ENCODE measurements at regions not wholly inside any gene's neighbourhood (a gene's known extent, or its start where the extent isn't known, plus 50 kb on each side); places are given as distances from the start of the nearest gene placed in this dataset.
"Not testable (repeated sequence)": the region's sequence is repeated elsewhere in the genome, so short reads cannot be mapped to it uniquely, and the experiment has no call there.

- no peak overlapping the region for H3K9ac ChIP-seq (ENCODE audit: low read length in 2 of 2)
- H3K9me3 ChIP-seq (ENCODE audit: control insufficient read depth in 2 of 2, low read length in 2 of 2): no peaks in the 10 kb centered on the region
- H3K27me3 ChIP-seq (ENCODE audit: control insufficient read depth in 1 of 2, insufficient read depth in 2 of 2, low read length in 2 of 2): no peaks in the 10 kb centered on the region
- H3K27ac ChIP-seq (ENCODE audit: low read length): no peak overlapping the region
- no peaks in the 10 kb centered on the region for H3K4me1 ChIP-seq (ENCODE audit: control insufficient read depth, insufficient read depth, low read length)
- no peak overlapping the region for H3K4me3 ChIP-seq (ENCODE audit: low read length in 2 of 2)
- no peaks in the 10 kb centered on the region for H3K36me3 ChIP-seq (ENCODE audit: control insufficient read depth in 2 of 2, insufficient read depth in 2 of 2, low read length in 2 of 2)
Measured at GRCh38 chr6:66128243-66128642, 421.2 kb upstream of the EYS start.

GRCh38 chr6:66127061-66127460 is 420.0 kb upstream of the EYS start:
- Histone ChIP-seq H3K4me1 (ENCODE audit: control insufficient read depth, insufficient read depth, low read length) (no peaks in the 10 kb centered on the region), H3K36me3 (ENCODE audit: control insufficient read depth in 2 of 2, insufficient read depth in 2 of 2, low read length in 2 of 2) (no peaks in the 10 kb centered on the region), H3K27me3 (ENCODE audit: control insufficient read depth in 1 of 2, insufficient read depth in 2 of 2, low read length in 2 of 2) (no peaks in the 10 kb centered on the region), H3K9ac (ENCODE audit: low read length in 2 of 2) (no peak overlapping the region), H3K4me3 (ENCODE audit: low read length in 2 of 2) (no peak overlapping the region), H3K27ac (ENCODE audit: low read length) (no peak overlapping the region), H3K9me3 (ENCODE audit: control insufficient read depth in 2 of 2, low read length in 2 of 2) (no peaks in the 10 kb centered on the region)

DNA sequence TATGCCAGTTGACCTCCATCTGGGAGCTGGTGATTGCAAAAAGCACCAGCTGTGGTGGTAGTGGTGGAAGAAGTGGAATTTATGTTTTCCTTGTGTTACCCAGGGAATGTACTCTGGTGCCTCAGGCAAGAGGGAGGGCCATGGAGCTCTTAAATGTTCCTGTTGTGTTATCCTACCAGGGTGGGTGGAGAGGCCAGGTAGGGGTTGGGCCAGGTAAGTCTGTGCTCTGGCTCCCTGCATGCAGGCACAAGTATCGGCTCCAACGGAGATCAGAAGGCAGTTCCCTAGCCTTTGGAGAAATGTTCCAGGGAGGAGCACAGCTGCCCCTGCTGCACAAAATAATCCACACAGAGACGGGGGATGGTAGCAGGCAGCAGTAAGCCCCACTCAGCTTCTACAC is 419.3 kb upstream of the EYS start:
- Histone ChIP-seq H3K9ac (ENCODE audit: low read length in 2 of 2) (no peak overlapping the region), H3K27me3 (ENCODE audit: control insufficient read depth in 1 of 2, insufficient read depth in 2 of 2, low read length in 2 of 2) (no peaks in the 10 kb centered on the region), H3K4me1 (ENCODE audit: control insufficient read depth, insufficient read depth, low read length) (no peaks in the 10 kb centered on the region), H3K4me3 (ENCODE audit: low read length in 2 of 2) (no peak overlapping the region), H3K27ac (ENCODE audit: low read length) (no peak overlapping the region), H3K36me3 (ENCODE audit: control insufficient read depth in 2 of 2, insufficient read depth in 2 of 2, low read length in 2 of 2) (no peaks in the 10 kb centered on the region), H3K9me3 (ENCODE audit: control insufficient read depth in 2 of 2, low read length in 2 of 2) (no peaks in the 10 kb centered on the region)

DNA sequence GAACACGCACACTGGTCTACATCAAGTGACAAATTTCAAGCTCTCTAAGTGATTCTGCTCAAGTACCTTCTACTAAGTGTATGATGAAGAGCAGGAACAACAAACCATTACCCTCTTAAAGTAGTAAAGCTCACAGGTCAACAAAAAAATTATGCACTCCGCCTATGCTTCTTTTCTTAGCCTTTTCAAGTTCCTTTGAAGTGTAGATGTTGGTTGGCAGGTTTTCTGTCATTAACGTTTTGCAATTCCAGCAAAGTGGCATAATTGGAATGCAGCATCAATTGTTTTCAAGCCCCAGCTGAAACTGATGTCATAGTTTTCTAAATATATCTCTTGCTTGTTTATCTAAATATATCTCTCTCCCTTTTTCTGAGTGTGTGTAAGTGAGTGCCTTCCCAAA is 396.9 kb upstream of the EYS start:
- Histone ChIP-seq H3K4me3 (ENCODE audit: low read length in 2 of 2) (no peak overlapping the region), H3K4me1 (ENCODE audit: control insufficient read depth, insufficient read depth, low read length) (no peaks in the 10 kb centered on the region), H3K9ac (ENCODE audit: low read length in 2 of 2) (no peak overlapping the region), H3K9me3 (ENCODE audit: control insufficient read depth in 2 of 2, low read length in 2 of 2) (peaks cover 0 to 3% of the 10 kb centered on the region in 2 donors), H3K27me3 (ENCODE audit: control insufficient read depth in 1 of 2, insufficient read depth in 2 of 2, low read length in 2 of 2) (no peaks in the 10 kb centered on the region), H3K27ac (ENCODE audit: low read length) (no peak overlapping the region), H3K36me3 (ENCODE audit: control insufficient read depth in 2 of 2, insufficient read depth in 2 of 2, low read length in 2 of 2) (no peaks in the 10 kb centered on the region)

DNA sequence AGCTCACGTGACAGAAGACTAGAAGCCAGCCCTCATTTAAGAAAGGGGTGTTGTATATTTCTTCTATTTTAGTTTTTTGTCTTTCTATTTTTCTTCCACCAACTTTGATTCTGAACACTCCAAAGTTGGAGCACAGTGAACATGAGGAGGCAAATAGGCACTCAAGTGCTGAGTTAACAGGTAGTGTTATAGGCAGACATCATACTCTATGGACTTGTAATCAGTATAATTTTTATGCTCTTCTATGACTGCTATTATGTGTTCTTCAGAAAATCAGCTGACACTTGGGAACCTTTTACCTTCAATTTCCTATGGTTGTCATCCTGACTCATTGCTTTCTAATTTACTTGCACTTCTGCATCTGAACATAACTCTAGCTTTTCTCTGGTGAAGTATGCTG is 396.3 kb upstream of the EYS start:
- no peak overlapping the region for H3K27ac ChIP-seq (ENCODE audit: low read length)
- no peaks in the 10 kb centered on the region for H3K4me1 ChIP-seq (ENCODE audit: control insufficient read depth, insufficient read depth, low read length)
- H3K9ac ChIP-seq (ENCODE audit: low read length in 2 of 2): no peak overlapping the region
- no peaks in the 10 kb centered on the region for H3K36me3 ChIP-seq (ENCODE audit: control insufficient read depth in 2 of 2, insufficient read depth in 2 of 2, low read length in 2 of 2)
- peaks cover 0 to 3% of the 10 kb centered on the region in 2 donors for H3K9me3 ChIP-seq (ENCODE audit: control insufficient read depth in 2 of 2, low read length in 2 of 2)
- H3K27me3 ChIP-seq (ENCODE audit: control insufficient read depth in 1 of 2, insufficient read depth in 2 of 2, low read length in 2 of 2): no peaks in the 10 kb centered on the region
- no peak overlapping the region for H3K4me3 ChIP-seq (ENCODE audit: low read length in 2 of 2)

DNA sequence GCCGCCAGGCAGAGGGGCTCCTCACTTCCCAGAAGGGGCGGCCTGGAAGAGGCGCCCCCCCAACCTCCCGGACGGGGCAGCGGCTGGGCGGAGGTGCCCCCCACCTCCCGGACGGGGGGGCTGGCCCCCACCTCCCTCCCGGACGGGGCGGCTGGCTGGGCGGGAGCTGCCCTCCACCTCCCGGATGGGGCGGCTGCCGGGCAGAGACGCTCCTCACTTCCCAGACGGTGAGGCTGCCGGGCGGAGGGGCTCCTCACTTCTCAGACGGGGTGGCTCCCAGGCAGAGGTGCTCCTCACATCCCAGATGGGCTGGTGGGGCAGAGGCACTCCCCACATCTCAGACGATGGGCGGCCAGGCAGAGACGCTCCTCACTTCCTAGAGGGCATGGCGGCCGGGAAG is 389.7 kb upstream of the EYS start:
- no peak overlapping the region for H3K27ac ChIP-seq (ENCODE audit: low read length)
- H3K9ac ChIP-seq (ENCODE audit: low read length in 2 of 2): no peak overlapping the region
- H3K36me3 ChIP-seq (ENCODE audit: control insufficient read depth in 2 of 2, insufficient read depth in 2 of 2, low read length in 2 of 2): no peaks in the 10 kb centered on the region
- H3K27me3 ChIP-seq (ENCODE audit: control insufficient read depth in 1 of 2, insufficient read depth in 2 of 2, low read length in 2 of 2): no peaks in the 10 kb centered on the region
- no peaks in the 10 kb centered on the region for H3K9me3 ChIP-seq (ENCODE audit: control insufficient read depth in 2 of 2, low read length in 2 of 2)
- H3K4me3 ChIP-seq (ENCODE audit: low read length in 2 of 2): no peak overlapping the region
- no peaks in the 10 kb centered on the region for H3K4me1 ChIP-seq (ENCODE audit: control insufficient read depth, insufficient read depth, low read length)

GRCh38 chr6:66094615-66095014 is 387.6 kb upstream of the EYS start:
- Histone ChIP-seq H3K4me3 (ENCODE audit: low read length in 2 of 2) (no peak overlapping the region), H3K27me3 (ENCODE audit: control insufficient read depth in 1 of 2, insufficient read depth in 2 of 2, low read length in 2 of 2) (no peaks in the 10 kb centered on the region), H3K9me3 (ENCODE audit: control insufficient read depth in 2 of 2, low read length in 2 of 2) (no peaks in the 10 kb centered on the region), H3K9ac (ENCODE audit: low read length in 2 of 2) (no peak overlapping the region), H3K36me3 (ENCODE audit: control insufficient read depth in 2 of 2, insufficient read depth in 2 of 2, low read length in 2 of 2) (no peaks in the 10 kb centered on the region), H3K27ac (ENCODE audit: low read length) (no peak overlapping the region), H3K4me1 (ENCODE audit: control insufficient read depth, insufficient read depth, low read length) (no peaks in the 10 kb centered on the region)

DNA sequence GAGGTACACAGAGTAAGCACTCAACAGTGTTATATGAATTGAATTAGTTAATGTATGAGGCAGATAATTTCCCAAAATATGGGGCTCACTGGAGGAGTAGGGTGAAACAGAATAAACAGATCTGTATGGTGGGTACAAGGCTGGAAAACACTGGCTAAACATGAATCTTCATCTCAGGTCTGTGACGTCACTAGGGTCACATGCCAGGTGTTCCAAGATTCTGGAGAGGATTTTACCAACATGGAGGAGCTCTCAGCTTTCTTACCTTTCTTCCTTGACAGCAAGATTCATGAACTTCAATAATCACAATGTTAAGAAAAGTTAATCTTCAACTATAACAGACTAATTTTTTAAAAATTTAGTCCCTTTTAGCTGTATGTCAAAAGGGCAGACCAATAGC is 385.3 kb upstream of the EYS start:
- not testable (repeated sequence) for H3K36me3 ChIP-seq (ENCODE audit: control insufficient read depth in 2 of 2, insufficient read depth in 2 of 2, low read length in 2 of 2); H3K4me3 ChIP-seq (ENCODE audit: low read length in 2 of 2); H3K4me1 ChIP-seq (ENCODE audit: control insufficient read depth, insufficient read depth, low read length)

GRCh38 chr6:66086532-66086931 is 379.5 kb upstream of the EYS start:
- Histone ChIP-seq H3K4me3 (ENCODE audit: low read length in 2 of 2) (no peak overlapping the region), H3K9ac (ENCODE audit: low read length in 2 of 2) (no peak overlapping the region), H3K27ac (ENCODE audit: low read length) (no peak overlapping the region), H3K27me3 (ENCODE audit: control insufficient read depth in 1 of 2, insufficient read depth in 2 of 2, low read length in 2 of 2) (no peaks in the 10 kb centered on the region), H3K36me3 (ENCODE audit: control insufficient read depth in 2 of 2, insufficient read depth in 2 of 2, low read length in 2 of 2) (no peaks in the 10 kb centered on the region), H3K4me1 (ENCODE audit: control insufficient read depth, insufficient read depth, low read length) (no peaks in the 10 kb centered on the region), H3K9me3 (ENCODE audit: control insufficient read depth in 2 of 2, low read length in 2 of 2) (peaks cover 6 to 13% of the 10 kb centered on the region in 2 donors)

More for the DNA sequence above, 385.3 kb upstream of the EYS start:
- H3K27ac ChIP-seq (ENCODE audit: low read length); H3K9me3 ChIP-seq (ENCODE audit: control insufficient read depth in 2 of 2, low read length in 2 of 2); H3K27me3 ChIP-seq (ENCODE audit: control insufficient read depth in 1 of 2, insufficient read depth in 2 of 2, low read length in 2 of 2); H3K9ac ChIP-seq (ENCODE audit: low read length in 2 of 2): not testable (repeated sequence)

GRCh38 chr6:66082914-66083313 is 375.9 kb upstream of the EYS start:
- Histone ChIP-seq H3K27ac (ENCODE audit: low read length) (no peak overlapping the region), H3K4me3 (ENCODE audit: low read length in 2 of 2) (no peak overlapping the region), H3K27me3 (ENCODE audit: control insufficient read depth in 1 of 2, insufficient read depth in 2 of 2, low read length in 2 of 2) (no peaks in the 10 kb centered on the region), H3K4me1 (ENCODE audit: control insufficient read depth, insufficient read depth, low read length) (no peaks in the 10 kb centered on the region), H3K9me3 (ENCODE audit: control insufficient read depth in 2 of 2, low read length in 2 of 2) (peaks cover 6 to 13% of the 10 kb centered on the region in 2 donors), H3K9ac (ENCODE audit: low read length in 2 of 2) (no peak overlapping the region), H3K36me3 (ENCODE audit: control insufficient read depth in 2 of 2, insufficient read depth in 2 of 2, low read length in 2 of 2) (no peaks in the 10 kb centered on the region)

GRCh38 chr6:66068907-66069306 is 361.9 kb upstream of the EYS start:
- no peak overlapping the region for H3K27ac ChIP-seq (ENCODE audit: low read length)

DNA sequence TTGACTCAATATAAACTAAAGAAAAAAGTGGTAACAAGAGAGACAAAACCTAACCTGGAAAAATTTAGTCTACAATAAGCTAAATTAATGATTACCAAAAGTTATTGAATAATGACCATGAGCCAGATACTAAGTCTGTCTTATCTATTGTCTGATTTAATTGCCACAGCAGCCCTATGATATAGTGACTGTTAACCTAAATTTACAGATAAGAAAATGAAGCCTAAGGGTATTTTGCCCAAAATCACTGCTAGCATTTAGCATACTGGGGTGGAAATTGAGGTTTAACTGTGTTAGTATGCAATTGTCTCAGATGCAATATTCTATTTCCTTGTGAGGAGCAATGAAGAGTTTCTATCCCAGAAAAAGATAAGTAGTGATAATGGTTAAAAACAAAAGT is 361.0 kb upstream of the EYS start:
- no peak overlapping the region for H3K27ac ChIP-seq (ENCODE audit: low read length)
- H3K4me1 ChIP-seq (ENCODE audit: control insufficient read depth, insufficient read depth, low read length): no peaks in the 10 kb centered on the region
- H3K9me3 ChIP-seq (ENCODE audit: control insufficient read depth in 2 of 2, low read length in 2 of 2): no peaks in the 10 kb centered on the region
- no peak overlapping the region for H3K9ac ChIP-seq (ENCODE audit: low read length in 2 of 2)
- no peaks in the 10 kb centered on the region for H3K27me3 ChIP-seq (ENCODE audit: control insufficient read depth in 1 of 2, insufficient read depth in 2 of 2, low read length in 2 of 2)
- H3K36me3 ChIP-seq (ENCODE audit: control insufficient read depth in 2 of 2, insufficient read depth in 2 of 2, low read length in 2 of 2): no peaks in the 10 kb centered on the region
- H3K4me3 ChIP-seq (ENCODE audit: low read length in 2 of 2): no peak overlapping the region

More at GRCh38 chr6:66068907-66069306, 361.9 kb upstream of the EYS start:
- Histone ChIP-seq H3K4me3 (ENCODE audit: low read length in 2 of 2) (no peak overlapping the region), H3K27me3 (ENCODE audit: control insufficient read depth in 1 of 2, insufficient read depth in 2 of 2, low read length in 2 of 2) (no peaks in the 10 kb centered on the region), H3K36me3 (ENCODE audit: control insufficient read depth in 2 of 2, insufficient read depth in 2 of 2, low read length in 2 of 2) (no peaks in the 10 kb centered on the region), H3K9me3 (ENCODE audit: control insufficient read depth in 2 of 2, low read length in 2 of 2) (no peaks in the 10 kb centered on the region), H3K4me1 (ENCODE audit: control insufficient read depth, insufficient read depth, low read length) (no peaks in the 10 kb centered on the region), H3K9ac (ENCODE audit: low read length in 2 of 2) (no peak overlapping the region)
